Adipocyte (in vitro differentiated cells): ENCODE measurements at regions not wholly inside any gene's neighbourhood (a gene's known extent, or its start where the extent isn't known, plus 50 kb on each side); places are given as distances from the start of the nearest gene placed in this dataset.
"Not testable (repeated sequence)": the region's sequence is repeated elsewhere in the genome, so short reads cannot be mapped to it uniquely, and the experiment has no call there.

ENCODE experiments used
- DNase-seq: peaks from one replicate; pipeline ENCODE4 v3.0.0-alpha.2; 2015; ENCODE audit warnings: low read depth
- H3K27me3 ChIP-seq: replicated peaks from 2 replicates; pipeline ENCODE4 v1.7.0; 2013; ENCODE audit warnings: mild to moderate bottlenecking, low read length, moderate library complexity; ENCODE audit not compliant: control insufficient read depth, insufficient read depth
- H3K36me3 ChIP-seq: 2 replicates; pipeline ENCODE4 v1.7.0; 2013; ENCODE audit warnings: low read length, mild to moderate bottlenecking, moderate library complexity; ENCODE audit not compliant: control insufficient read depth, insufficient read depth, severe bottlenecking
- H3K4me1 ChIP-seq: 2 replicates; pipeline ENCODE4 v1.7.0; 2013; ENCODE audit warnings: mild to moderate bottlenecking, low read length, moderate library complexity; ENCODE audit not compliant: control insufficient read depth, insufficient read depth
- H3K4me3 ChIP-seq: 2 replicates; pipeline ENCODE4 v1.7.0; 2013; ENCODE audit warnings: mild to moderate bottlenecking, low read length, moderate library complexity
- H3K9ac ChIP-seq: 2 replicates; pipeline ENCODE4 v1.7.0; 2013; ENCODE audit warnings: mild to moderate bottlenecking, low read length, moderate library complexity
- H3K9me3 ChIP-seq: 2 replicates; pipeline ENCODE4 v1.7.0; 2013; ENCODE audit warnings: mild to moderate bottlenecking, low read length, moderate library complexity; ENCODE audit not compliant: control insufficient read depth

GRCh38 chr2:180564051-180564450 is 416.4 kb upstream of the UBE2E3 start:
- Histone ChIP-seq H3K4me3 (no peak overlapping the region), H3K9ac (no peak overlapping the region), H3K9me3 (no peaks in the 10 kb centered on the region), H3K27me3 (no peaks in the 10 kb centered on the region), H3K4me1 (no peaks in the 10 kb centered on the region), H3K36me3 (no peaks in the 10 kb centered on the region)
- no peak for DNase-seq

GRCh38 chr2:180562378-180562777 is 418.0 kb upstream of the UBE2E3 start:
- Histone ChIP-seq H3K4me3 (no peak overlapping the region), H3K9ac (no peak overlapping the region), H3K4me1 (no peaks in the 10 kb centered on the region), H3K9me3 (no peaks in the 10 kb centered on the region), H3K27me3 (no peaks in the 10 kb centered on the region), H3K36me3 (no peaks in the 10 kb centered on the region)
- DNase-seq = no peak

GRCh38 chr2:180559771-180560170 is 420.6 kb upstream of the UBE2E3 start:
- Histone ChIP-seq H3K9me3 (no peaks in the 10 kb centered on the region), H3K9ac (no peak overlapping the region), H3K36me3 (no peaks in the 10 kb centered on the region), H3K27me3 (no peaks in the 10 kb centered on the region), H3K4me3 (no peak overlapping the region), H3K4me1 (no peaks in the 10 kb centered on the region)
- DNase-seq = no peak

GRCh38 chr2:180559038-180559437 is 421.4 kb upstream of the UBE2E3 start:
- Histone ChIP-seq H3K9me3 (no peaks in the 10 kb centered on the region), H3K27me3 (no peaks in the 10 kb centered on the region), H3K4me3 (no peak overlapping the region), H3K4me1 (no peaks in the 10 kb centered on the region), H3K9ac (no peak overlapping the region), H3K36me3 (no peaks in the 10 kb centered on the region)
- no peak for DNase-seq

- H3K27me3 ChIP-seq = no peaks in the 10 kb centered on the region
- no peak overlapping the region for H3K4me3 ChIP-seq
- H3K9me3 ChIP-seq = no peaks in the 10 kb centered on the region
- no peak overlapping the region for H3K9ac ChIP-seq
- H3K4me1 ChIP-seq = no peaks in the 10 kb centered on the region
- DNase-seq = no peak
- no peaks in the 10 kb centered on the region for H3K36me3 ChIP-seq
Observed at GRCh38 chr2:180555391-180555965, 424.9 kb upstream of the UBE2E3 start.

- Histone ChIP-seq H3K4me1 (no peaks in the 10 kb centered on the region), H3K9ac (no peak overlapping the region), H3K4me3 (no peak overlapping the region), H3K9me3 (no peaks in the 10 kb centered on the region), H3K36me3 (no peaks in the 10 kb centered on the region), H3K27me3 (no peaks in the 10 kb centered on the region)
- no peak for DNase-seq
Observed at GRCh38 chr2:180554330-180554729, 426.1 kb upstream of the UBE2E3 start.

- no peaks in the 10 kb centered on the region for H3K36me3 ChIP-seq
- no peak overlapping the region for H3K4me3 ChIP-seq
Observed at GRCh38 chr2:180553094-180553715, 427.2 kb upstream of the UBE2E3 start.

GRCh38 chr2:180542511-180542910 is 437.9 kb upstream of the UBE2E3 start:
- Histone ChIP-seq H3K27me3 (no peaks in the 10 kb centered on the region), H3K36me3 (no peaks in the 10 kb centered on the region), H3K4me1 (no peaks in the 10 kb centered on the region), H3K9ac (no peak overlapping the region), H3K4me3 (no peak overlapping the region), H3K9me3 (no peaks in the 10 kb centered on the region)
- no peak for DNase-seq

More at GRCh38 chr2:180553094-180553715, 427.2 kb upstream of the UBE2E3 start:
- H3K27me3 ChIP-seq = no peaks in the 10 kb centered on the region
- H3K4me1 ChIP-seq = no peaks in the 10 kb centered on the region
- no peaks in the 10 kb centered on the region for H3K9me3 ChIP-seq
- no peak for DNase-seq
- H3K9ac ChIP-seq = no peak overlapping the region

- no peak for DNase-seq
- H3K27me3 ChIP-seq = no peaks in the 10 kb centered on the region
Observed at GRCh38 chr2:180540761-180541160, 439.6 kb upstream of the UBE2E3 start.

GRCh38 chr2:180539541-180539940 is 440.9 kb upstream of the UBE2E3 start:
- Histone ChIP-seq H3K9me3 (no peaks in the 10 kb centered on the region), H3K4me1 (no peaks in the 10 kb centered on the region), H3K27me3 (no peaks in the 10 kb centered on the region), H3K9ac (no peak overlapping the region), H3K36me3 (no peaks in the 10 kb centered on the region), H3K4me3 (no peak overlapping the region)
- no peak for DNase-seq

More at GRCh38 chr2:180540761-180541160, 439.6 kb upstream of the UBE2E3 start:
- Histone ChIP-seq H3K9me3 (no peaks in the 10 kb centered on the region), H3K4me1 (no peaks in the 10 kb centered on the region), H3K4me3 (no peak overlapping the region), H3K9ac (no peak overlapping the region), H3K36me3 (no peaks in the 10 kb centered on the region)

GRCh38 chr2:180535289-180535688 is 445.1 kb upstream of the UBE2E3 start:
- H3K9ac ChIP-seq = no peak overlapping the region
- no peaks in the 10 kb centered on the region for H3K36me3 ChIP-seq
- H3K27me3 ChIP-seq = no peaks in the 10 kb centered on the region
- H3K9me3 ChIP-seq = no peaks in the 10 kb centered on the region
- H3K4me1 ChIP-seq = no peaks in the 10 kb centered on the region
- DNase-seq = no peak
- no peak overlapping the region for H3K4me3 ChIP-seq

GRCh38 chr2:180531787-180532186 is 448.6 kb upstream of the UBE2E3 start:
- H3K4me3 ChIP-seq, DNase-seq, H3K9me3 ChIP-seq, H3K36me3 ChIP-seq, H3K4me1 ChIP-seq, H3K27me3 ChIP-seq, H3K9ac ChIP-seq: not testable (repeated sequence)
